CD8-positive, alpha-beta memory T cell (primary cell): ENCODE measurements at regions not wholly inside any gene's neighbourhood (a gene's known extent, or its start where the extent isn't known, plus 50 kb on each side); places are given as distances from the start of the nearest gene placed in this dataset.

ENCODE experiments used
- CTCF ChIA-PET: fragments of 350-600 bp; sonication (Branson Sonifier 250); formaldehyde crosslinking; loops from one replicate; lab custom pipeline; 2021; ENCODE audit warnings: antibody characterized with exemption; lab: Charles Lee
- POLR2A ChIA-PET: fragments of 350-600 bp; sonication (Branson Sonifier 250); formaldehyde crosslinking; loops from one replicate; lab custom pipeline; 2021; ENCODE audit warnings: antibody characterized with exemption; lab: Charles Lee
- DNase-seq, 5 donors: peaks; one replicate each; pipeline versions ENCODE4 v3.0.0 to v3.0.0-alpha.2; 2020 to 2022; ENCODE audit warnings: mixed read lengths in 1 of 5
- H3K27ac ChIP-seq: one replicate; pipeline ENCODE4 v1.7.0; 2013; ENCODE audit warnings: low read depth, mild to moderate bottlenecking, low read length, moderate library complexity
- H3K27me3 ChIP-seq: 2 replicates; pipeline ENCODE4 v1.7.0; 2013; ENCODE audit warnings: low read length, mild to moderate bottlenecking; ENCODE audit not compliant: insufficient read depth, poor library complexity, severe bottlenecking
- H3K36me3 ChIP-seq: 2 replicates; pipeline ENCODE4 v1.7.0; 2013; ENCODE audit warnings: mild to moderate bottlenecking, low read length, moderate library complexity; ENCODE audit not compliant: insufficient read depth
- H3K4me1 ChIP-seq: 2 replicates; pipeline ENCODE4 v1.7.0; 2013; ENCODE audit warnings: mild to moderate bottlenecking, low read length, moderate library complexity; ENCODE audit not compliant: insufficient read depth
- H3K4me3 ChIP-seq: 2 replicates; pipeline ENCODE4 v1.7.0; 2013; ENCODE audit warnings: mild to moderate bottlenecking, low read length
- H3K9me3 ChIP-seq: 2 replicates; pipeline ENCODE4 v1.7.0; 2013; ENCODE audit warnings: mild to moderate bottlenecking, low read length
- H3K27ac Mint-ChIP-seq, 8 donors: one replicate each; pipeline ENCODE4 v1.8.0; 2020 to 2021; ENCODE audit warnings: mixed read lengths in 8 of 8, mild to moderate bottlenecking in 6 of 8, inconsistent platforms in 3 of 8, moderate library complexity in 3 of 8
- H3K27me3 Mint-ChIP-seq, 2 donors: one replicate each; pipeline ENCODE4 v1.8.0; 2020 to 2021; ENCODE audit warnings: mixed read lengths in 2 of 2, mild to moderate bottlenecking in 1 of 2, moderate library complexity in 1 of 2
- H3K36me3 Mint-ChIP-seq, 3 donors: one replicate each; pipeline ENCODE4 v1.8.0; 2020 to 2021; ENCODE audit warnings: mixed read lengths in 3 of 3, inconsistent platforms in 1 of 3, mild to moderate bottlenecking in 1 of 3
- H3K4me1 Mint-ChIP-seq, 3 donors: one replicate each; pipeline ENCODE4 v1.8.0; 2020 to 2021; ENCODE audit warnings: mixed read lengths in 3 of 3, inconsistent platforms in 1 of 3, mild to moderate bottlenecking in 1 of 3
- H3K4me3 Mint-ChIP-seq, 7 donors: one replicate each; pipeline ENCODE4 v1.8.0; 2020 to 2021; ENCODE audit warnings: mixed read lengths in 7 of 7, mild to moderate bottlenecking in 6 of 7, moderate library complexity in 4 of 7, inconsistent platforms in 2 of 7
- H3K9me3 Mint-ChIP-seq, 5 donors: one replicate each; pipeline ENCODE4 v1.8.0; 2020 to 2022; ENCODE audit warnings: mixed read lengths in 5 of 5, mild to moderate bottlenecking in 3 of 5, moderate library complexity in 2 of 5, inconsistent platforms in 1 of 5

DNA sequence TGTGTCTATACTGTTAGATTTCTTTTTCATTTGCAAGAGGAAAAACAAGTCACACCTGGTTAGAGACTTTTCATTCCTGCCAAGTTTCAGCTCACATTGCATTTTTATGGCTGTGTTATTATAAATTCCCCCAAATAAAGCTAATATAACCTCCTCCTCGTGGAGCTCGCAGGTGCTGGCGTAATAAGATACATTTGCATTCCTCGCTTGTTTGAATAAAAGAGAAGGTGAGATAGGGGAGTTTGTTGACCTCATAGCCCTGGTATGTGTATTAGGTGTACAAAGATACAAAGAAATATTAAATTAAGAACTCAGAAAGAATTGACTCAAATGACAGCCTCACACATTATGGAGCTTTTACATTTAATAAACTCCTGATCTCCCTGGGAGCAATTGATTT lies 257.7 kb upstream of the SP8 start:
- POLR2A ChIA-PET: no interaction called here
- Histone ChIP-seq H3K4me1 (no peaks in the 10 kb centered on the region), H3K4me3 (no peak overlapping the region), H3K9me3 (no peaks in the 10 kb centered on the region), H3K27me3 (no peaks in the 10 kb centered on the region), H3K27ac (no peak overlapping the region), H3K36me3 (no peaks in the 10 kb centered on the region)
- Mint-ChIP-seq H3K9me3 (no peaks in the 10 kb centered on the region), H3K36me3 (no peaks in the 10 kb centered on the region), H3K4me3 (no peak overlapping the region), H3K27ac (no peak overlapping the region), H3K4me1 (no peaks in the 10 kb centered on the region), H3K27me3 (peaks cover 0 to 3% of the 10 kb centered on the region in 2 donors)
- CTCF ChIA-PET: no interaction called here
- DNase-seq: no peak

- Mint-ChIP-seq H3K4me1 (no peaks in the 10 kb centered on the region), H3K36me3 (no peaks in the 10 kb centered on the region), H3K9me3 (no peaks in the 10 kb centered on the region), H3K27ac (no peak overlapping the region), H3K4me3 (no peak overlapping the region), H3K27me3 (no peaks in the 10 kb centered on the region)
- POLR2A ChIA-PET: no interaction called here
- Histone ChIP-seq H3K36me3 (no peaks in the 10 kb centered on the region), H3K4me3 (no peak overlapping the region), H3K27me3 (no peaks in the 10 kb centered on the region), H3K4me1 (no peaks in the 10 kb centered on the region), H3K9me3 (no peaks in the 10 kb centered on the region), H3K27ac (no peak overlapping the region)
- CTCF ChIA-PET: no interaction called here
- no peak for DNase-seq
Measured at GRCh38 chr7:21044913-21045568, 258.4 kb upstream of the SP8 start.

DNA sequence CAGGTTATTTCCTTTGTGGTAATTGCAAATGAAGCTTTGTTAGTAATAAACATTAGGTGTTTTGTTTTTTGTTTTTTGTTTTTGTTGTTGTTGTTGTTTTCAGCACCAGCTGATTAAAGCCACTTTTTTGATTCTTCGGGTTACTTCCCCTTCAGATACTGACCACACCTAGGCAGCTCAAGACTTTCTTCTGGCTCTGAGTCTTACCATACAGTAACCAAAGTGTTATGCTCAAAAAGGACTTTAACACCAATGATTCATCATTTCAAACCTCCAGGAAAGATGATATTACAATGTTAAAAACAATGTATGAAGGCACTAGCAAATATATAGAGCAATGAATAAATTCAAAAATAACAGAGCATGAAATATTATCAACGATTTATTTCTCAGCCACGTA lies 265.2 kb upstream of the SP8 start:
- Mint-ChIP-seq H3K4me3 (no peak overlapping the region), H3K9me3 (no peaks in the 10 kb centered on the region), H3K36me3 (no peaks in the 10 kb centered on the region), H3K27ac (no peak overlapping the region), H3K27me3 (peaks cover 2 to 3% of the 10 kb centered on the region in 2 donors), H3K4me1 (no peaks in the 10 kb centered on the region)
- Histone ChIP-seq H3K4me3 (no peak overlapping the region), H3K36me3 (no peaks in the 10 kb centered on the region), H3K9me3 (no peaks in the 10 kb centered on the region), H3K27ac (no peak overlapping the region), H3K27me3 (no peaks in the 10 kb centered on the region), H3K4me1 (no peaks in the 10 kb centered on the region)
- POLR2A ChIA-PET: no interaction called here
- no peak for DNase-seq
- CTCF ChIA-PET: no interaction called here

- Histone ChIP-seq H3K27ac (no peak overlapping the region), H3K4me1 (no peaks in the 10 kb centered on the region), H3K27me3 (no peaks in the 10 kb centered on the region), H3K36me3 (no peaks in the 10 kb centered on the region), H3K4me3 (no peak overlapping the region), H3K9me3 (no peaks in the 10 kb centered on the region)
- Mint-ChIP-seq H3K9me3 (peaks cover 0 to 2% (median 0%) of the 10 kb centered on the region in 5 donors), H3K4me3 (no peak overlapping the region), H3K27me3 (peaks cover 2 to 3% of the 10 kb centered on the region in 2 donors), H3K4me1 (no peaks in the 10 kb centered on the region), H3K36me3 (no peaks in the 10 kb centered on the region), H3K27ac (no peak overlapping the region)
- ChIA-PET CTCF (no interaction called here), POLR2A (no interaction called here)
- DNase-seq: no peak
Measured at GRCh38 chr7:21054427-21055112, 267.9 kb upstream of the SP8 start.

GRCh38 chr7:21059069-21059468 lies 272.4 kb upstream of the SP8 start:
- H3K27ac ChIP-seq: no peak overlapping the region
- no peak for DNase-seq
- ChIA-PET CTCF (no interaction called here), POLR2A (no interaction called here)
- H3K4me3 ChIP-seq: no peak overlapping the region
- Mint-ChIP-seq H3K4me1 (no peaks in the 10 kb centered on the region), H3K9me3 (peaks cover 0 to 2% (median 0%) of the 10 kb centered on the region in 5 donors), H3K36me3 (no peaks in the 10 kb centered on the region), H3K27ac (no peak overlapping the region), H3K4me3 (no peak overlapping the region), H3K27me3 (peaks cover 0 to 4% of the 10 kb centered on the region in 2 donors)
- H3K27me3 ChIP-seq: no peaks in the 10 kb centered on the region
- no peaks in the 10 kb centered on the region for H3K4me1 ChIP-seq
- H3K36me3 ChIP-seq: no peaks in the 10 kb centered on the region
- no peaks in the 10 kb centered on the region for H3K9me3 ChIP-seq

DNA sequence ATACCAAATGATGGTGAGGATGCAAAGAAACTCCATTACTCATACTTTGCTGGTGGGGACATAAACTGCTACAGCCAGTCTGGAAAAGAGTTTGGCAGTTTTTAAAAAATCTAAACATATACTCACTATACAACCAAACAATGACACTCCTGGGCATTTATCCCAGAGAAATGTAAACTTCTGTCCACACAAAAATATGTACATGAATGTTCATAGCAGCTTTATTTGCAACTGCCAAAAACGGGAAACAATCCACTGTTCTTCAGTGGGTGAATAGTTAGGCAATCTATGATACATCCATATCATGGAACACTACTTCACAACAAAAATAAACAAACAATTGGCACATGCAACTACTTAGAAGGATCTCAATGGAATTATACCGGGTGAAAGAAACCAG lies 276.4 kb upstream of the SP8 start:
- H3K4me3 Mint-ChIP-seq: no peak overlapping the region
- Histone ChIP-seq H3K27me3 (no peaks in the 10 kb centered on the region), H3K36me3 (no peaks in the 10 kb centered on the region), H3K27ac (no peak overlapping the region), H3K4me1 (no peaks in the 10 kb centered on the region), H3K9me3 (no peaks in the 10 kb centered on the region), H3K4me3 (no peak overlapping the region)
- peaks cover 4% of the 10 kb centered on the region in 2 donors for H3K27me3 Mint-ChIP-seq
- no peak for DNase-seq
- peaks cover 0 to 2% (median 0%) of the 10 kb centered on the region in 5 donors for H3K9me3 Mint-ChIP-seq
- CTCF ChIA-PET: no interaction called here
- POLR2A ChIA-PET: no interaction called here
- no peak overlapping the region for H3K27ac Mint-ChIP-seq
- no peaks in the 10 kb centered on the region for H3K36me3 Mint-ChIP-seq
- H3K4me1 Mint-ChIP-seq: no peaks in the 10 kb centered on the region

DNA sequence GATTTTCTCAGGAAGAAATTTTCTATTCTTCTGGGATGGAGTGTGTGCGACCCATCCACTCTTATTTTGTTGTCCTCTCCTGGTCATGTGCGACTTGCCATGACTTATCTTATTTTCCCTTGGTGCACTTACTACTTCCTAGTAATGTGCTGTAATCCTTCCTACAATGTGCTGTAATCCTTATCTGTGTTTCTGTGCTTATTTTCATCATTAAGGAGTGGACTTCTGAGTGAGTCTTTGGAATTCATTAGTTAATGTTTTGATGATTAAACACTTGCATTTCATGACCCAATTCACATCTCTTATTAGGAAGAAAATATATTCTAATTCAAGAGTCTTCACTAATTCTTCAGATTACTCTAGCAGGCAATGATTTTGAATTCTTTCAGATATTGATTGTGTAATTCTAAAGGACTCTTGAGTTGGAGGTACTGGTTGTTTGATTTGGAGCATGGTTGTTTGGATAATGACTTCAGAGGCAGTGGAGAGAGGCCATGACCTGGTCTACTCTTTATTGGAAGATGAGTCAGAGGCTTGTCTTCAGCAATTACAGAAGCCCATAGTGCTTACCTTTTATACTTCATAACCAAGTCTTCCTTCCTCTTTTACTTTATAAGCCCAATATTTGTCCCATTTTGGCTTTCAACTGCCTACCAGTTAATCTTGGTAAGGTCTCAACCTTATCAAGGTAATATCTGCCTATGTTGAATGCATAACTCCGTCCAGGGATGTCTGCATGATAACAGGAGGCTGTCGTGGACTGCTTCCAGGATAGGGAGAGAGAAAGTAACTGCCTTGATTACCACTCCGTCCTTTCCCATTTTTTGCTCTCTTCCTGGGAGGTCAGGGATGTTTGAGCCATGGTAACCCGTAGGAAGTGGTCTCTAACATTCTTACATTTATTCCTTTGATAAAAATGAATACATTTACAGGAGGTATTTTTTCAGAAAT lies 278.3 kb upstream of the SP8 start:
- Histone ChIP-seq H3K4me3 (no peak overlapping the region), H3K36me3 (no peaks in the 10 kb centered on the region), H3K4me1 (no peaks in the 10 kb centered on the region), H3K9me3 (no peaks in the 10 kb centered on the region), H3K27me3 (no peaks in the 10 kb centered on the region), H3K27ac (no peak overlapping the region)
- ChIA-PET POLR2A (no interaction called here), CTCF (no interaction called here)
- Mint-ChIP-seq H3K9me3 (peaks cover 0 to 2% (median 0%) of the 10 kb centered on the region in 5 donors), H3K36me3 (no peaks in the 10 kb centered on the region), H3K4me3 (no peak overlapping the region), H3K27me3 (peaks cover 4% of the 10 kb centered on the region in 2 donors), H3K27ac (no peak overlapping the region), H3K4me1 (no peaks in the 10 kb centered on the region)
- DNase-seq: no peak

DNA sequence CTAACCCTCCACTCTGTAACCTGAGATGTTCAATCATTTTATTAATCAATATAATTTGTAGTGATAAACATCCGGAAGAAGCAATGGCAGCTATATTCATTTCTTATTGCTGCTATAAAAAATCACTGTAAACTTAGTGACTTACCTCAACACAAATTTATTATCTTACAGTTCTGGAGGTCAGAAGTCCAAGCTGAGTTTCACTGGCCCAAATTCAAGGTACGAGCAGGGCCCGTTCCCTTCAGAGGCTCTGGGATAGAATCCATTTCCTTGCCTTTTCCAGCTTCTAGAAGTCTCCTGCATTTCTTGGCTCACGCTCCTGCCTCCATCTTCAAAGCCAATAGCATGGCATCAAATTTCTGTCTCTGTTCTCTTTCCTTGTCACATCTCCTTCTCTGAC lies 279.5 kb upstream of the SP8 start:
- no peak overlapping the region for H3K27ac ChIP-seq

More for the DNA sequence above, 279.5 kb upstream of the SP8 start:
- Mint-ChIP-seq H3K4me3 (no peak overlapping the region), H3K9me3 (peaks cover 0 to 2% (median 0%) of the 10 kb centered on the region in 5 donors), H3K36me3 (no peaks in the 10 kb centered on the region), H3K4me1 (no peaks in the 10 kb centered on the region), H3K27me3 (peaks cover 4% of the 10 kb centered on the region in 2 donors), H3K27ac (no peak overlapping the region)
- Histone ChIP-seq H3K4me1 (no peaks in the 10 kb centered on the region), H3K4me3 (no peak overlapping the region), H3K27me3 (no peaks in the 10 kb centered on the region), H3K36me3 (no peaks in the 10 kb centered on the region), H3K9me3 (no peaks in the 10 kb centered on the region)
- DNase-seq: no peak
- ChIA-PET CTCF (no interaction called here), POLR2A (no interaction called here)
